Mucosa of descending colon (tissue), 3 donors: ENCODE measurements at regions not wholly inside any gene's neighbourhood (a gene's known extent, or its start where the extent isn't known, plus 50 kb on each side); places are given as distances from the start of the nearest gene placed in this dataset.

ENCODE experiments used
- ATAC-seq: fragments of 200-7000 bp; cut with Tn5 transposase; one replicate; pipeline ENCODE4 v1.9.1; 2020; ENCODE audit warnings: mild to moderate bottlenecking, moderate library complexity
- DNase-seq, 3 donors: peaks; one replicate each; pipeline ENCODE4 v3.0.0-alpha.2; 2020
- H3K36me3 ChIP-seq: fragments of 200-600 bp; one replicate; pipeline ENCODE4 v1.8.0; 2021; ENCODE audit warnings: low read depth, mild to moderate bottlenecking
- H3K4me1 ChIP-seq: fragments of 200-600 bp; one replicate; pipeline ENCODE4 v1.8.0; 2021; ENCODE audit warnings: low read depth, mild to moderate bottlenecking
- H3K4me3 ChIP-seq: fragments of 200-600 bp; one replicate; pipeline ENCODE4 v1.8.0; 2021; ENCODE audit warnings: mild to moderate bottlenecking
- H3K9me3 ChIP-seq: fragments of 200-600 bp; one replicate; pipeline ENCODE4 v1.8.0; 2021; ENCODE audit warnings: mild to moderate bottlenecking
- CTCF ChIP-seq: fragments of 200-600 bp; IDR thresholded peaks from one replicate; pipeline ENCODE4 v1.8.0; 2022; ENCODE audit warnings: antibody characterized with exemption, mild to moderate bottlenecking
- intact Hi-C, 2 donors: fragments of 100-400 bp; cut with DNase I in 1 of 2; cut with micrococcal nuclease in 1 of 2; formaldehyde crosslinking; loops; one replicate each; pipeline versions ENCODE4 v1.11.0 to v1.11.1; 2022; cut with DNase I, micrococcal nuclease
- donor health status: DM: no; HTN: no; CAD: no; lungs with moderate emphysema.
- donor health status: DM: no; HTN: no; CAD: no.
- donor health status: DM: no; HTN: yes; CAD: no.

GRCh38 chr13:43977911-43978310 lies 98.2 kb downstream of the LACC1 start:
- no peak for TF ChIP-seq CTCF
- Histone ChIP-seq H3K9me3 (no peaks in the 10 kb centered on the region), H3K4me3 (no peak overlapping the region), H3K4me1 (no peaks in the 10 kb centered on the region), H3K36me3 (no peaks in the 10 kb centered on the region)
- intact Hi-C loops: no loop called here
- no peak for DNase-seq
- no peak for ATAC-seq

- intact Hi-C loops: no loop called here
- Histone ChIP-seq H3K36me3 (no peaks in the 10 kb centered on the region), H3K4me1 (no peaks in the 10 kb centered on the region), H3K9me3 (no peaks in the 10 kb centered on the region), H3K4me3 (no peak overlapping the region)
- no peak for DNase-seq
- ATAC-seq: no peak
- TF ChIP-seq CTCF: no peak
Observed at GRCh38 chr13:43978688-43979087, 99.0 kb downstream of the LACC1 start.

- no peak for TF ChIP-seq CTCF
- Histone ChIP-seq H3K4me1 (no peaks in the 10 kb centered on the region), H3K9me3 (no peaks in the 10 kb centered on the region), H3K4me3 (no peak overlapping the region), H3K36me3 (no peaks in the 10 kb centered on the region)
- intact Hi-C loops: no loop called here
- no peak for DNase-seq
- no peak for ATAC-seq
Observed at GRCh38 chr13:43979492-43979891, 99.8 kb downstream of the LACC1 start.

DNA sequence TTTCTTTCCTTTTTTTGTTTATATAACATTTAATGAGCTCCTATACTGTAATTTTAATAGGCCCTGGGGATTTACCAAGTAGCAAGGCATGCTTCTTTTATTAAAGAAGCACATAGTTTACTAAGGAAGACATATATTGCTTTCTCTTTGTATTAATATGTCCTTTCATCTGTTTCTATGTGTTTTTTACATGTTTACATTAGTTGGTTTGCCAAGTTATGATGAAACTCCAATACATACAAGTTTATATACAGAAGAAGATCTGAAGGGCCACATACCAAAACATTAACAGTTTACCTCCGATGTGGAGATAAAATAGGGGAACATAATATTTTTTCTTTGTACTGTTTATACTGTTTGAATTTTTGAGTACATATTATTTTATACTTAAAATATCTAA lies 100.9 kb downstream of the LACC1 start:
- H3K4me1 ChIP-seq: no peaks in the 10 kb centered on the region
- ATAC-seq (no peak), DNase-seq (no peak)
- intact Hi-C loops: no loop called here
- no peaks in the 10 kb centered on the region for H3K9me3 ChIP-seq
- H3K36me3 ChIP-seq: no peaks in the 10 kb centered on the region
- H3K4me3 ChIP-seq: no peak overlapping the region
- TF ChIP-seq CTCF: no peak

DNA sequence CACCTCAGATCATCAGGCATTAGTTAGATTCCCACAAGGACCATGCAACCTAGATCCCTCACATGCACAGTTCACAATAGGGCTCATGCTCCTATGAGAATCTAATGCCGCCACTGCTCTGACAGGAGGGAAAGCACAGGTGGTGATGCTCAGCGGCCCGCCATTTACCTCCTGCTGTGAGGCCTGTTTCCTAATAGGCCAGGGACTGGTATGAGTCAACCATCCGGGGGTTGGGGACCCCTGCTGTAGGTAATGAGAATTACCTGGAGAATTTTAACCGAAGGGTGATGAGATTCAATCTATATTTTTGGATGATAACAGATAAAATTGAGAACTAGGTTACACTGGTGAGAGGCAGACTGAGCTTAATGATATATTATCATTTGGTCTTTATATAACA lies 101.4 kb downstream of the LACC1 start:
- Histone ChIP-seq H3K9me3 (no peaks in the 10 kb centered on the region), H3K36me3 (no peaks in the 10 kb centered on the region), H3K4me3 (no peak overlapping the region), H3K4me1 (no peaks in the 10 kb centered on the region)
- intact Hi-C loops: no loop called here
- ATAC-seq (no peak), DNase-seq (no peak)
- no peak for TF ChIP-seq CTCF
